Suprapubic skin (tissue), 4 donors: ENCODE measurements at regions not wholly inside any gene's neighbourhood (a gene's known extent, or its start where the extent isn't known, plus 50 kb on each side); places are given as distances from the start of the nearest gene placed in this dataset.

Source experiments
- EP300 ChIP-seq: sonication (generic); formaldehyde crosslinking; IDR thresholded peaks from one replicate; pipeline ENCODE4 v1.6.1; 2017; ENCODE audit warnings: antibody characterized with exemption
- POLR2A ChIP-seq, 2 donors: fragments of 450-650 bp; IDR thresholded peaks; one replicate each; pipeline ENCODE4 v1.6.1; 2017; ENCODE audit warnings: antibody characterized with exemption in 2 of 2, mild to moderate bottlenecking in 2 of 2, moderate library complexity in 2 of 2
- POLR2AphosphoS5 ChIP-seq, 3 donors: sonication (generic); formaldehyde crosslinking; IDR thresholded peaks; one replicate each; pipeline ENCODE4 v1.6.1; 2017; ENCODE audit warnings: antibody characterized with exemption in 3 of 3
- TF ChIP-seq, protein P1 (sequence below), 2 donors: fragments of 200-600 bp in 1 of 2; fragments of 450-650 bp in 1 of 2; sonication (generic) in 1 of 2; IDR thresholded peaks; one replicate each; pipeline ENCODE4 v1.5.1; 2016 to 2019; ENCODE audit warnings: antibody characterized with exemption in 2 of 2, mild to moderate bottlenecking in 1 of 2, moderate library complexity in 1 of 2

DNA sequence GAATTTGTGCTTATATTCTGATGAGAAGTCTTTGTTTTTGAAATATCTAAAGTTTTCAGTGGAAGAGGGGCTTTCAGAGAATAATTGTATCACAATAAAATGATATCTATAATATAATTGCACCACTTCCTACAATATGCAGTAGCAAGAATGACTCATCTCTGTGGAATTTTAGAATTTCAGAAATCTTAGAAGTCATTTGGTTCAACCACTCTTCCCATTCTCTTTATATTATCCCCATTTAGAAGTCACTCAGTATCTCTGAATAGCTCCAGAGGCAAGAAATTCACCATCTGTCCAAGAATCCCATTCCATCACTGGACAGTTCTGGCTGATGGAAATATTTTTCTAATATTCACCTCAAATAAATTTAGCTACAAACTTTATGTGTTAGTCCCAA lies 59.3 kb upstream of the CCDC68 start:
- TF ChIP-seq, protein P1, sequence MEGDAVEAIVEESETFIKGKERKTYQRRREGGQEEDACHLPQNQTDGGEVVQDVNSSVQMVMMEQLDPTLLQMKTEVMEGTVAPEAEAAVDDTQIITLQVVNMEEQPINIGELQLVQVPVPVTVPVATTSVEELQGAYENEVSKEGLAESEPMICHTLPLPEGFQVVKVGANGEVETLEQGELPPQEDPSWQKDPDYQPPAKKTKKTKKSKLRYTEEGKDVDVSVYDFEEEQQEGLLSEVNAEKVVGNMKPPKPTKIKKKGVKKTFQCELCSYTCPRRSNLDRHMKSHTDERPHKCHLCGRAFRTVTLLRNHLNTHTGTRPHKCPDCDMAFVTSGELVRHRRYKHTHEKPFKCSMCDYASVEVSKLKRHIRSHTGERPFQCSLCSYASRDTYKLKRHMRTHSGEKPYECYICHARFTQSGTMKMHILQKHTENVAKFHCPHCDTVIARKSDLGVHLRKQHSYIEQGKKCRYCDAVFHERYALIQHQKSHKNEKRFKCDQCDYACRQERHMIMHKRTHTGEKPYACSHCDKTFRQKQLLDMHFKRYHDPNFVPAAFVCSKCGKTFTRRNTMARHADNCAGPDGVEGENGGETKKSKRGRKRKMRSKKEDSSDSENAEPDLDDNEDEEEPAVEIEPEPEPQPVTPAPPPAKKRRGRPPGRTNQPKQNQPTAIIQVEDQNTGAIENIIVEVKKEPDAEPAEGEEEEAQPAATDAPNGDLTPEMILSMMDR (IDR thresholded peaks at IDR 0.05), result no peak
- TF ChIP-seq POLR2A (IDR thresholded peaks at IDR 0.05), result no peak
- TF ChIP-seq POLR2AphosphoS5 (IDR thresholded peaks at IDR 0.05), result no peak
- no peak for TF ChIP-seq EP300
